Duodenal mucosa (tissue), 2 donors: ENCODE measurements at regions not wholly inside any gene's neighbourhood (a gene's known extent, or its start where the extent isn't known, plus 50 kb on each side); places are given as distances from the start of the nearest gene placed in this dataset.

ENCODE experiments used
- H3K27ac ChIP-seq: one replicate; pipeline ENCODE4 v1.7.0; 2013; ENCODE audit warnings: low read depth, low read length
- H3K27me3 ChIP-seq, 2 donors: one replicate each; pipeline ENCODE4 v1.7.0; 2013; ENCODE audit warnings: low read length in 2 of 2, control low read depth in 1 of 2; ENCODE audit not compliant: insufficient read depth in 2 of 2, control insufficient read depth in 1 of 2
- H3K36me3 ChIP-seq, 2 donors: one replicate each; pipeline ENCODE4 v1.7.0; 2013; ENCODE audit warnings: low read length in 2 of 2, control low read depth in 1 of 2; ENCODE audit not compliant: insufficient read depth in 2 of 2, control insufficient read depth in 1 of 2
- H3K4me1 ChIP-seq, 2 donors: one replicate each; pipeline ENCODE4 v1.7.0; 2013; ENCODE audit warnings: low read length in 2 of 2, control low read depth in 1 of 2; ENCODE audit not compliant: insufficient read depth in 2 of 2, control insufficient read depth in 1 of 2
- H3K4me3 ChIP-seq, 2 donors: one replicate each; pipeline ENCODE4 v1.7.0; 2013; ENCODE audit warnings: low read length in 2 of 2, low read depth in 1 of 2
- H3K9ac ChIP-seq, 2 donors: one replicate each; pipeline ENCODE4 v1.7.0; 2013; ENCODE audit warnings: low read length in 2 of 2, low read depth in 1 of 2
- H3K9me3 ChIP-seq, 2 donors: one replicate each; pipeline ENCODE4 v1.7.0; 2013; ENCODE audit warnings: low read length in 2 of 2, control low read depth in 1 of 2; ENCODE audit not compliant: control insufficient read depth in 1 of 2

DNA sequence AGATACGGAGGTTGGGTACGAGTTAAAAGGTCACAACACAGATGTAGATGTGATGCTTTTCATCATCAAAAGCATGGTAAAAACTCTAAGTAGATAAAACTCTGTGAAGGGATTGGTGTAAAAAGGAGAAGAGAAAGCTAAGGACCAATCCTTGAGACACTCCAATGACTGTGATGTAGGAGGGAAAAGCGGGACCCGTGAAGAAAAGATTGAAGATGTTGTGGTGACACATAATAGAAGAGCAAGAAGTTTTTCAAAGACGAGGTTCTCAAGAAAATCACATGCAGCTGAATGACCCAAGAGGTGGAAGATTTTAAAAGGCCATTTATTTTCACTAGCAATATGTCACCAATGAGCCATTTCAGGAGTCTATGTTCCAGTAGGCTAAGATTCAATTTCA lies 179.5 kb downstream of the MRPL39 start:
- Histone ChIP-seq H3K9ac (no peak overlapping the region), H3K4me3 (no peak overlapping the region), H3K27me3 (no peaks in the 10 kb centered on the region), H3K36me3 (no peaks in the 10 kb centered on the region), H3K27ac (no peak overlapping the region), H3K9me3 (no peaks in the 10 kb centered on the region), H3K4me1 (no peaks in the 10 kb centered on the region)

DNA sequence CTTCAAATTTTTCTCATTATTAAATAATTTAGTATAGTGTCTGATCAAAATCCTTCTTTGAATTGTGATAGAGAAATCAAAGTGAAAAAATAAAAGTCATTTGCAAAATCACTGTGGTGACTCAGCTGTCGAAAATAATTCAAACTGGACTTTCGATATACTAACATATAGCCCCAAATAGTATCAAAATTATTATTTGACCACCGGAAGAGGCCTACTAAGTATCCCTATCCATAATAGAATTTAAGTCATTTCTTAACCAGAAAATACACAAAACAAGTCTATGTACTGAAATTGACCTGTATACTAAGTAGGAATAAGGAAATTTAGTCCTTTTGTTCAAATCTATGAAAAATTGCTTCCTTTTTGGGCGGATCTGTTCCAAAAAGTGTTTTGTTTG lies 180.7 kb downstream of the MRPL39 start:
- Histone ChIP-seq H3K9me3 (no peaks in the 10 kb centered on the region), H3K9ac (no peak overlapping the region), H3K4me1 (no peaks in the 10 kb centered on the region), H3K27me3 (no peaks in the 10 kb centered on the region), H3K27ac (no peak overlapping the region), H3K36me3 (no peaks in the 10 kb centered on the region), H3K4me3 (no peak overlapping the region)

DNA sequence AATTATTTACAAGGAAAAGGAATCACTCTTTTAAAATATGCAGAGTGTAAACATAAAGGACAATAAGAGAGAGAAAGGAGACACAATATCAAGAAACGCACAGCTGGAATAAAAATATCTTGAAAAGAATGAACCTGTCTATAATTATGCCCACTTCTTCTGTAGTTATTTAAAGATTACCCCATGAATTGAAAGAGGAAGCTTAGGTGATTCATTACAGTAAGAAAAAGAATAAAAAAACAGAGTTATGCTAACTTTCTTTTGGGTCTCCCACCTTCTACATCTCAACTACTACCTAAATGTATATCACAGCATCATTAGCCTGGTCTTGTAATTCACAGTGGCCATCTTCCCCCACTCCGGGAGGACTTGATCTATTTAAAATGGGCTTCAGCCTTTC lies 182.1 kb downstream of the MRPL39 start:
- Histone ChIP-seq H3K9me3 (no peaks in the 10 kb centered on the region), H3K27ac (no peak overlapping the region), H3K9ac (no peak overlapping the region), H3K4me1 (no peaks in the 10 kb centered on the region), H3K36me3 (no peaks in the 10 kb centered on the region), H3K4me3 (no peak overlapping the region), H3K27me3 (no peaks in the 10 kb centered on the region)

DNA sequence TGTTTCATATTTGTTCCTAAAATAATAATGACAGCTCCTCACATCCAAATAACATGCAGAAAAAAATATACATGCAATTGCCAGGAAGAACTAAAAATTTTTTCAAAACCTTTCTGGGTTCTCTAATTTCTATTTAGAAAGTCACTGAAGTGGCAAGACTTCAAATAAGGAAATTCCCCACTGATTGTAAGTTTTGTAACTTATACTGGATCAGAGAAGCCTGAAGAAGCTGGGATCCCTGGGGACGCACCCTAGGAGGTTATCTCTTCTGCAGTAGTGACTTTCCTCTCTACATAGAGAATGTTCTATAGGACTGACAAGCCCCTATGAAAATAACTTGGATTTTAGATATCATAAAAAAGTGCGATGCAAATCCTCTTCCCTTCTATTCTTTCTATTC lies 182.6 kb downstream of the MRPL39 start:
- no peaks in the 10 kb centered on the region for H3K36me3 ChIP-seq
- H3K27ac ChIP-seq: no peak overlapping the region
- no peak overlapping the region for H3K9ac ChIP-seq
- no peaks in the 10 kb centered on the region for H3K4me1 ChIP-seq
- no peaks in the 10 kb centered on the region for H3K9me3 ChIP-seq
- no peak overlapping the region for H3K4me3 ChIP-seq
- no peaks in the 10 kb centered on the region for H3K27me3 ChIP-seq

DNA sequence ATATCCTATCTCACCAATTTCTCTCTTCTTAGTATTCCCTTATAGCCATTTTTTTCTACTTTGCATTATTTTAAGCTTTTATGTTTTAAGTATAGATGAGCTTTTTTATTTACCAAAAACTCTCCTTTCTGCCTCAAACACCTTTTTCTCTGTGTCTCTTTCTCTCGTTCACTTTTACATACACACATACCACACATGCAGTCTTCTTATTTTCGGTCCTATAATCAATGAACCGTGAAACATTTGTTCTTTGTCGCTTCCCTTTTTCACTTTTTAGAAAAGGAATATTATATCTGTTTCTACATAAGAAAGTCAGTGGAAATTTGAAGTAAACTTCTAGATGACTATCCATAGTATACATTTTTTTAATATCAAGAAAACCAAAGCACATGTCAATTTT lies 183.2 kb downstream of the MRPL39 start:
- Histone ChIP-seq H3K9ac (no peak overlapping the region), H3K9me3 (no peaks in the 10 kb centered on the region), H3K27ac (no peak overlapping the region), H3K36me3 (no peaks in the 10 kb centered on the region), H3K27me3 (no peaks in the 10 kb centered on the region), H3K4me1 (no peaks in the 10 kb centered on the region), H3K4me3 (no peak overlapping the region)

DNA sequence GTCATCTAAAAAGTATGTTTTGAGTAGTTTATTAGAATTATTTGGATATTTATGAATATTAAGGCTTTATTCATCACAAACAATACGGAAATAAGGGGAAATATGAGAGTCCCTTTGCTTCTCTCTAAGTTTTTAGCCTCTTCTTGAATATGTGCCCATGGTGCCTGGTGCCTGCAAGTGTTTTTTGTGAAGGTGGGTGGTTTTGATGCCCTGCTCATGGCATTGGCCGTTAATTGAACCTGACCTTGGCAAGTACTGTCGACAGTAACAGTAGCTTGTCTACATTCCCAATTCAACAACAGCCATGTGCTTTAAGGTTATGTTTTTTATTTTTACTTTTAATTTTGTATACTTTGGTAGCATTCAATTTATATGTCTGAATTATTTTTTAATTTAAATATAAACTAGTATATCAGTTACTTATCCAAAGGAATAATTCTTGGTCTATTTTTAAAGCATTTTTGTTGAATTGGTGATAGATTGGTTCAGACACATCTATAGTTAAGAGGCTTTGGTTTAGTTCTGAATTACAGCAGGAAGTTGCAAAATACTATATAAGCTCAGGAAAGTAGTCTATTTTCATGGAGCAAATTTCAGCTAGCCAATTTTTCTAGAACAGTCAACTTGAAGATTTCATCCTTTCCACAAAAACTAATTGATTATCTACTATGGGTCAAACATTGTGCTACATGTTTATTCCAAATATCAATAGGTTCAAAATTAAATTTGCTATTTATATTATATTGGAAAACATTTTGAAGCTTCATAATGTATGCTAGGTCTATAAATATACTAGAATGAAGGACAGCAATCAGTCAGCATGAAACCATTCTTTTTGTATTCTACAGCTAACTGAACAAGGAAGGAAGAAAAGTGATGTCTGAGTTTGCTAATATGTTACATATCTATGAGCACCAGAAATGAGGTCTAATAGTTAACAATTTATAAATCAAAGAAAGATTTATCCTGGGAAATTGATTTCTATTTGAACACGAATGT lies 184.4 kb downstream of the MRPL39 start:
- H3K27me3 ChIP-seq: no peaks in the 10 kb centered on the region
- no peak overlapping the region for H3K9ac ChIP-seq
- no peak overlapping the region for H3K27ac ChIP-seq
- H3K4me1 ChIP-seq: no peaks in the 10 kb centered on the region
- H3K4me3 ChIP-seq: no peak overlapping the region
- no peaks in the 10 kb centered on the region for H3K9me3 ChIP-seq
- H3K36me3 ChIP-seq: no peaks in the 10 kb centered on the region

DNA sequence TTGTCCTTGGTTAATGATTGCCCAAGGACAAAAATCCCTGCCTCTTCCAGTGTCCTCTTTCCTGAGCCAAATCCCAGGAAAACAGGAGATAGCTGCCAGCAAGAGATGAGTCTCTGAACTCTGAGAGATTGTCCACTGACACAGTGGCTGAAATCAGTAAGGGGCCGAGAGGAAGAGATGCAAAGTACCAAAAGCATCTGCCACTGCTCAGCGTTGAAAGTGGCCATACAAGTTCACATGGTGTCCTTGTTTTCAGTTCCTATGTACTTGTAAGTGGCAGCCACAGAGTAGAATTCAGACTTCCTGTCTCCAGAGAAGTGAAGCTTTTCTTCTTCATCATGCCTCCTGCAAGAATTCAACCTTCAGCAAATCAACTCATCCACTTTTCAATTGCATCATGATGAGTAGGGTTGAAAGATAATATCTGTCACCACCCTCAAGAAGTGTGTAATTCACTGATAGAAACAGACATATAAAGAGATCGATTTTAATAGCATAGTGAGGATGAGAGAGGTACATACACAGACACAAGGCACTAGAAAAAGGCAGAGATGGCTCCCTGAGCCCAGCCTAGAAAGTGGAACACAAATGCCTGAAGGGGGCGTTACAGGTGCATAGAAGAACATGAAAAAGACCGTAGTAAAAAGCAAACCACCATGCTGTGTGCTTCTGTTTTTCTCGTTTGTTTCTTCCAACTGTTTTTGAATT lies 185.8 kb downstream of the MRPL39 start:
- Histone ChIP-seq H3K27me3 (no peaks in the 10 kb centered on the region), H3K9me3 (no peaks in the 10 kb centered on the region), H3K4me3 (no peak overlapping the region), H3K36me3 (no peaks in the 10 kb centered on the region), H3K27ac (no peak overlapping the region), H3K4me1 (no peaks in the 10 kb centered on the region), H3K9ac (no peak overlapping the region)

DNA sequence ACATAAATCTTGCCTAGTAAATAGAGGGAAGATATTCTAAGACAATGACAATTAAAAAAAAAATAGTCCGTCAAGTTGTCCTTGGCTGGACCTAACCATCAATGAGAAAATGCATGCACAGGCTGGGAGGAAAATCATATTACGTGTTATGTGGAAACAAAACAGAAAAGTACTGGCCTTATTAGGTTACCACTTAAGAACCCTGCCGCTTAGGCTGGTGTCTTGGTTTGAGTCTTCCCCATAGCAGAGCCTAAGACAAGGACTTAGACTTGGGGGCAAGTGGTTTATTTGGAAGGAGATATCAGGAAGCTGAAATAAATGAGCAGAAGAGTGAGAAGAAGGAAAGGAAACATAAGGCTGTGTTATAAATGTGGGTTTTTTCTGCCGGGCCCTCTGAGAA lies 186.4 kb downstream of the MRPL39 start:
- Histone ChIP-seq H3K27ac (no peak overlapping the region), H3K27me3 (no peaks in the 10 kb centered on the region), H3K36me3 (no peaks in the 10 kb centered on the region), H3K4me1 (no peaks in the 10 kb centered on the region), H3K9me3 (no peaks in the 10 kb centered on the region), H3K4me3 (no peak overlapping the region), H3K9ac (no peak overlapping the region)

DNA sequence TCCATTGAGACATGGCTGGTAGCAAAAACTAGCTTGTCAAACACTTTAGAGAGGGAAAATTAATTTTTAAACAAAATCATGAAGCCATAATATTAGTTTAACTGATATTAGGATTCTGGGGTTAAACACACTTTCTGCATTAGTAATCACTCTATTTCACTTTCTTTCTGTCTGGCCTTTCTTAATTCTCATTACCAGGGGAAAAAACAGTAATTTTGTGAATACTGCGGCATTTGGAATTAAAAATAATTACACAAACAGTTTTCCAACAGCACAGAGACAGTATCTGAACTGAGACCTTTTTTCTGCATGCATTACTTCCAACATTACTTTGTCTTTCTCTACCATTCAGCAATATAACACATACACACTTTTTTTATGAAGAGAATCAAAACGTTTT lies 190.6 kb downstream of the MRPL39 start:
- H3K27ac ChIP-seq: no peak overlapping the region
- H3K4me3 ChIP-seq: no peak overlapping the region
- H3K9me3 ChIP-seq: peaks cover 0 to 5% of the 10 kb centered on the region in 2 donors
- no peak overlapping the region for H3K9ac ChIP-seq
- no peaks in the 10 kb centered on the region for H3K4me1 ChIP-seq
- H3K36me3 ChIP-seq: no peaks in the 10 kb centered on the region
- H3K27me3 ChIP-seq: no peaks in the 10 kb centered on the region

DNA sequence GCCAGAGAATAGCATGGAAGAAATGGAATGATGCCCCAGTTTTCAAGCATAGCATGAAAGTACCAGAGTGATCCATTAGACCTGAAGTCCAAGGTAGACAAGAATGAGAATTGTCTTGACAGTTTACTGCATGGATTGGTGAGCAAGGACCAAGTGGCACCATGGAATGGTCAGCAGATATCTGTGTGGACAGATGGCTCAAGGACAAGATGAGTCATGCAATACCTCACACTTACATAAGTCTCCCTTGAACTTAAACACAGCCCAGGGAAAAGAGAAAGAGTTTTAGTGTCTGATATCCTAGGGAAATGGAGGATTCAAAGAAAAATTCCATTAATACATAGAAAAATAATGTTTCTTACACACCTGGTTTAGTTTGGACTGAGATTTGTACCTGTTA lies 195.2 kb downstream of the MRPL39 start:
- H3K36me3 ChIP-seq: no peaks in the 10 kb centered on the region
- no peaks in the 10 kb centered on the region for H3K4me1 ChIP-seq
- peaks cover 0 to 5% of the 10 kb centered on the region in 2 donors for H3K9me3 ChIP-seq
- H3K4me3 ChIP-seq: no peak overlapping the region
- H3K27ac ChIP-seq: no peak overlapping the region
- H3K27me3 ChIP-seq: no peaks in the 10 kb centered on the region
- H3K9ac ChIP-seq: no peak overlapping the region
